Fibroblast of upper back skin (primary cell): ENCODE measurements at regions not wholly inside any gene's neighbourhood (a gene's known extent, or its start where the extent isn't known, plus 50 kb on each side); places are given as distances from the start of the nearest gene placed in this dataset.
"Not testable (repeated sequence)": the region's sequence is repeated elsewhere in the genome, so short reads cannot be mapped to it uniquely, and the experiment has no call there.

Experiments used
- DNase-seq: peaks from one replicate; pipeline ENCODE4 v3.0.0-alpha.2; 2013

- DNase-seq, result no peak
Measured at GRCh38 chr14:37851054-37851453, 255.6 kb downstream of the TTC6 start.

GRCh38 chr14:37855871-37856270, 260.4 kb downstream of the TTC6 start:
- no peak for DNase-seq

GRCh38 chr14:37857774-37858266, 262.4 kb downstream of the TTC6 start:
- no peak for DNase-seq

DNA sequence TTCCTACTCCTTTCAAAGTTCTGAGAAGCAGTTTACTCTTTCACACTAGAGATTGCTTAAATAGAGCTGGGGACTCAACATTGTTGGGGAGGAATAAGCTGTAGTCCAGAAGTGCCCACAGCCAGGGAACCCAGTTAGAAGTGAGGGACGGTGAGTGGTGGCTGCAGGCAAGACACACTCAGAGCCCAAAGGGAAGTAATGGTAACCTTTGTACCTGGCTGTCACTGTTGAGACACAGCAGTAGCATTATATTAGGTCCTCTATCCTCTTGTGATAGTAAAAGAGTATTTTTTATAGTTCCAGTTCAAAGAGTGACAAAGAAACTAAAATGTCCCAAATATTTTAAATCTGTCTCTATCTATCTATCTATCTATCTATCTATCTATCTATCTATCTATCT, 263.3 kb downstream of the TTC6 start:
- no peak for DNase-seq

DNA sequence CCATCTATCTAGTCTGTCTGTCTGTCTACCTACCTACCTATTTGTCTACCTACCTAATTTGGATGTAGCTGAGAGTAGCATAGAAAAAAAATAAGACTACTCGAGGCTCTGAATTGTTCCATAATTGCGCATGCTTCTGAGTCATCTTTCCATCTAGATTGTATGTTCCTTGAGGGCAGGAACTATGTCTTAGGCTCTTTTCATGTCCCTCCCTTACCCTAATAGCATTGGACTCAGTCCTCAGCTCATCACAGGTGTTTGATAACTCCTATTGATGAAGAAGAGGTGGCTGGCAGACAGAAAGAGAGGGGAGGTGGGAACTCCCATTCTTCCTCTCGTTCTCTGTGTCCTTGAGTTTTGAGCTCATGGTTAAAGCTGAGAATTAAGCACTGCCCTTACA, 263.7 kb downstream of the TTC6 start:
- DNase-seq, result no peak

GRCh38 chr14:37862263-37862662, 266.8 kb downstream of the TTC6 start:
- no peak for DNase-seq

DNA sequence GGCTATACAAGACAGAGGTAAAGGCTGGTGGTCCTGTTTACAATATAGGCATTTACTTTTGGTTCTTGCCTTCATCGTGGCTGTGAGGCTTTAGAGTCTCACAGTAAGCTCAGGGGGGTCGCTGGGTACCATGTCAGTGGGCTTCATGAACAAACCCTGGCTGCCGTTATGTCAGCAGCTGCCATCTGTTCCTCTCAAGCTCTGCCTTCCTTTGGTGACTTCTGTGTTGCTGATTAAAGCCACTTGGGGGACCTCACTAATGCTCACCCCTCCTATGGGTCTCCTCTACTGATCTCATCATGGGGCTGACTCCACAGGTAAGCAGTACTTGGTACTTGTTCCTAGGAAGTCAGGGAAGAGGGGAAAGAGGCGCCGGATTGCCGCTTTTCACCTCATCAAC, 268.7 kb downstream of the TTC6 start:
- DNase-seq, result no peak

DNA sequence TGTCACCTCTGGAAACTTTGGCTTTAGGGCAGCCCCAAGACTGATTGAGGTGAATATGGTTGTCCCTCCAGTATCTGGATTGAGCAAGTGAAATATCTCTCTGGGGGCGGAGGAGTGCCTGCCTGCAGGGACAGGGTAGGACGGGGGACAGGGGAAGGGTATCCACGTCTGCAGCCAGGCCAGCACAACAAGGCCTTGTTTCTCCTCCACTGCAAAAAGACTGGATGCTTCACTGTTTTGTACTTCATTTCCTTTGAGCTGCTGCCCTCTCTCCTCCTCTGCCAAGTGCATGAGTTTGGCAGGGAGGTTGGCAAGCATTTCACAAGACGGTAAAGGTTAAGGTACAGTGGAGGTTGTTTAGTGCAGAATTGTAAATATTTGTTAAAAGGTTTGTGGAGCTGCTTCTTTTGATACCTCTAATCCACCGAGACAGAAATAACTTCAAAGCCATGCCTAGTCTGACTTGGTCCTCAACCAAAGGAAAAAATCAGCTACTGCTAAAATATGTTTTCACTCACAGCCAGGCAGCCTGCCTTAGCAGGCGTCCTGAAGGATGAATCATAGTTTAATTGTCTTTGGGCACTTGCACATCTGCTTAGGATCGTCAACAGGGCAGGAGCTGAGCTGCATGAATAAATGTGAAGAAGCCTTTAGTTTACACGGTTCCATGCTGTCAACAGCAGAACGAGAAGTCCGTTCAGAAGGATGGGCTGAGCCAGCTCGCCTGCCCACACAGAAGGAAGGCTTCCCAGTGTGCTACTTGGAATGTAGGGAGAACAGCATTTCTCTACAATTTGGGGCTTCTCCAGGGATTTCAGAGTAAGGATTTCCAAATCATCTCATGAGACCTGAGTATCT, 269.7 kb downstream of the TTC6 start:
- DNase-seq, result peak; percentile 65

DNA sequence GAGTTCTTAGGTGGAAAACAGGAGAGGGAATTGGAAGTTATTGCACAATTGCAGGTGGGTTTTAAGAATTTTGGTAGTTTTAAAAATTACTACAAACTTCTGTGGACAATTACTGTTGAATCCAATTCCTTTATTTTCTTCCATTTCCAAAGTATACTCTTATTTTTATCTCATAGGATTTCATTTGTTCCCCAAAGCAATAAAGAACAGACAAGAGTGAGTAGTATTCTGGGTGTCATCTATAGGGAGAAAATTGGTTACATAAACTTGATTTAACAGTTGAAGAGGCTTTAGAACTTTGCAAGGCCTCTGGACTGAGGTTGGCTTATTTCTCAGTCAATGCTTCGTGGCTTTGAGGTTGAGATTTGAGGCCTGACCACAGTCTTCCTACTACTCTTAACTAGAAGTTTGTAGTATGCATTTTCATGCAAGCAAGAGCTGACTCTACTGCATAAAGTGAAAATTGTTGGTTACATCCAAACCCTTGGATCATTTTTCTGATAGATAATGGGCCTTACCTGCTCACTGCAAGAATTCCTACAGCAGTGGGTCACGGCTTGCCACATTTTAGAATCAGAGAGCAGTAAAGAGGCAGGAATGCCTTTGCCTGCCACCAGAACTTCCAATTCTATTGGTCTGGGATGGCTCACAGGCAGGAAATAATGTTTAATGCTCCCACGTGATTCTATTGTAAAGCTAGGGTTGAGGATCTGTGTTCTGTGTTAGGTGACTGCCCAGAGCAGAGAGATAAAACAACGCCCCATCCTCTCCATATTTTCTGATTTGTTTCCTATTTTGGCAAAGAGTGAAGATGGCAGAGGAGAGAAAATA, 270.5 kb downstream of the TTC6 start:
- no peak for DNase-seq

- DNase-seq, result no peak
Measured at GRCh38 chr14:37869633-37870032, 274.2 kb downstream of the TTC6 start.

DNA sequence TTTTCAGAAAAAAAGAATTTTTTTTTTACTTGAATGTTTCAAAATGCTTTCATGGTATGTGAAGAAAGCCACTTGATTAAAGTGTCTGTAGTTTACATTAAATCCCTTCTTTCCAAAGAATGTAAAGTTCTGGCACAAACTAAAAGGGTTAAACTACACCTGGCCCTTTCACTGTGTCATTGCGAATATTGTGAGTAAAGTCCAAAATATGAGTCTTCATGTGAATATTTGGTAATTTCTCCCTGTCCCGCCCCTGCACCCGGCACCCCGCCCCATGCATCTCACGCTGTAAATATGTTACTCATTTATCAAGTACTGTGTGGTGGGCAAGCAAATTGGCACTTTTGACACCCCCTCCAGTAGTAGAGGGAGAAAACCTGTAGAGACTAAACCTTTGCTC, 274.7 kb downstream of the TTC6 start:
- no peak for DNase-seq

DNA sequence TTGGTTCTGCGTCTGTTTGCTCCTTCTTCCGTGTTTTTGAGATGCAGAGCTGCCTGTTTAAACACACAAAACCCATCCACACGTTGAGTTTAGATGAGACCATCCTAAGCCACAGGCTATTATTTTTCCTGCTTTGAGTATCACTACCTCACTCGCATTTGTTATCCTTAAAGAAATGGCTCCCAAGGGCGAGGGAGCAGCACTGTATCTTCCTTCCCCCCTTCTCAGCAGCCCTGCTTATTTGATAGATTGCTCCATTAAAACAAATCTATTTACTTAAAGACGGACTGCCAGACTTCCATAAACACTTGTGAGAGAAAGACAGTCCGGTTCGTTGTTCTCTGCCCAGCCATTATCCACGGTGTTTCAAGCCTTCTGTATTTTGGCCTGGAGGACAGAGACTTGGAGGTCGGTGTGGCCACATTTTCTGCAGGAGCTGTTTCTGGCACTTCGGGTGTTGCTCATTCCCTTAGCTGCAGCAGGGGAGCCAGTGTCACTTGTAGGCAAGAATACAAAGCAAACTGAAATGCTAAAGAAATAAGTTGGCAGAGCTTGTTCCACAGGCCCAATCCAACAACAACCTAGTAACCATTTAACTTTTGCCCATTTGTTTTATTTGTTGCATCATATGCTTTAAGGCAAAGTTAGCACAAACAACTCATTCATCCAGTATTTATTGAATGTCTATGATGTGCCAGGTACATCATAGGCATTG, 275.4 kb downstream of the TTC6 start:
- no peak for DNase-seq

GRCh38 chr14:37874065-37874428, 278.6 kb downstream of the TTC6 start:
- DNase-seq, result not testable (repeated sequence)

DNA sequence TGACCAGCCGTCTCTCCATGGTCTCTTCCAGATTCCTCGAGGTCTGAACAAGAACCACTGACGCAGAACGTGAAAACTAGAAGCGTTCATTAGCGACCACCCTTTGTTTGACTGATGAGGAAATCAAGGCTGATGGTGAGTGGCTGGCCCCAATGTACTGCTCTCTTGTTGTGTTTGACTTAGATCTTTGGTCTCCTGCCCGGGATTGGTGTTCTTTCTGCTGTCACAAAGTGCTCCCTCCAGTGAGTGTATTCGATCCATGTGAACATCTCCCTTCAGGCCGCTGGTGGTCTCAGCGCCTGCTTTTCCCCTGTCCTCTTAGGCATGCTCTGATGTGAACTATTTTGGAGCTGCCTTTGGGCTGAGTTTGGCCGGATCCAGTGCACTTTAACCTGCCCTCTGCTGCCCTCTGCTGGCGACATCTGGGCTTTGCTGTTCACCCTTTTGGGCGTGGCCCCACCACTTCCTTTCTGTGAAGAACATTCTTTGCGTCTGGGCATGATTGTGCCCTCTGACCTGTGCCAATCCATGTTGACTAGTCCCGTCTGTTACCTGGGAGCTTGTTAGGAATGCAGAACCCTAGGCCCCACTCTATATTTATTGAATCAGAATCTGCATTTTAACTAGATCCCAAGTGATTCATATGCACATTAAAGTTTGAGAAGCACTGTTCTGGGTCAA, 279.1 kb downstream of the TTC6 start:
- DNase-seq, result peak; percentile 64

DNA sequence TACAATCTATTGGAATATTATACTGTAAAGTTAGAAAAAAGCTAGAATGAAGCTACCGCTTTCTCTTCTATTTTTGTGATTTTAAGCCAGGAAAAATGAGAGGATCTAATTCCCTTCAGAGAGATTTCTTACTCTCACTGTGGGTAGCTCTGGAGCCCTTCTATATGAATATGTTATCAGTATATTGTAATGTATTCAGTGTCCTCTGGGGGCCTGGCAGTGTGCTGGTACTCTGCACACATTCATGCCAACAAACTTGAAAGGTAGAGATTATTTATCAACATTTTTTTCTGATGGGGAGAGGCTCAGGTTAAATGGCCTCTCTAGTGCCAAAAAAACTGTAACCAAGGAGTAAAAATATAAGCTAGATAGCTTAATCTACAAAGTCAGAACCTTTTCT, 292.8 kb downstream of the TTC6 start:
- no peak for DNase-seq

- DNase-seq, result no peak
Measured at GRCh38 chr14:37889087-37889486, 293.7 kb downstream of the TTC6 start.

GRCh38 chr14:37890095-37890494, 294.7 kb downstream of the TTC6 start:
- no peak for DNase-seq

DNA sequence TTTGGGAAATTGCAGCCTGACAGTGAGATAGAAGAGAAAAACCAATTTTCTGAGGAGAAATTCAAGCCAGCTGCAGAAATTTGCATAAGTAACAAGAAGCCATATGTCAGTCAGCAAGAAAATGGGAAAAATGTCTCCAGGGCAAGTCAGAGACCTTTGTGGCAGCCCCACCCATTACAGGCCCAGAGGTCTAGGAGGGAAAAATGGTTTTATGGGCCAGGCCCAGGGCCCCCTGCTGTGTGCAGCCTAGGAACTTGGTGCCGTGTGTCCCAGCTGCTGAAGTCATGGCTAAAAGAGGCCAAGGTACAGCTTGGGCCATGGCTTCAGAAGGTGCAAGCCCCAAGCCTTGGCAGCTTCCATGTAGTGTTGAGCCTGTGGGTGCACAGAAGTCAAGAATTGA, 296.1 kb downstream of the TTC6 start:
- DNase-seq, result not testable (repeated sequence)

DNA sequence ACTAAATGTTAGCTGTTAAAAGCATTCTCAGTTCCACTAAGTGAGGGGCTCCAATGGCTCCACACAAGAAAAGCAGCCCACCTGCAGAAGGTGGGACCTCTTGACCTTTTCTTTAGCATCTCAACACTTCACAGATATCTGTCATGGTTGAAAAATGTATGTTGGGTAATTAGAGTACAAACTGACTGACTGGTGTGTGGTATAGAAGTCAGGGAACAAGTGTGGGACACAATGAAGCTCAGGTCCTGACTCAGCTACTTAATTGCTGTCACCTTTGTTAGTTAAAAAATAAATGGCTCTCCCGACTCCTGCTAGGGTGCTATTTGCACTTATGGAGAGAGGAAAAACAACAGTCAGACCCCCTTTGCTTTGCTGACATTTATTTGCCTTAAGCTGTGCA, 299.0 kb downstream of the TTC6 start:
- no peak for DNase-seq

- no peak for DNase-seq
Measured at GRCh38 chr14:37899365-37899764, 303.9 kb downstream of the TTC6 start.

GRCh38 chr14:37900561-37900960, 305.1 kb downstream of the TTC6 start:
- DNase-seq, result no peak

- peak; percentile 83 for DNase-seq
Measured at GRCh38 chr14:37901978-37902377, 305.7 kb upstream of the SSTR1 start.
